ENCODE measurements at regions not wholly inside any gene's neighbourhood (a gene's known extent, or its start where the extent isn't known, plus 50 kb on each side); places are given as distances from the start of the nearest gene placed in this dataset.

DNA sequence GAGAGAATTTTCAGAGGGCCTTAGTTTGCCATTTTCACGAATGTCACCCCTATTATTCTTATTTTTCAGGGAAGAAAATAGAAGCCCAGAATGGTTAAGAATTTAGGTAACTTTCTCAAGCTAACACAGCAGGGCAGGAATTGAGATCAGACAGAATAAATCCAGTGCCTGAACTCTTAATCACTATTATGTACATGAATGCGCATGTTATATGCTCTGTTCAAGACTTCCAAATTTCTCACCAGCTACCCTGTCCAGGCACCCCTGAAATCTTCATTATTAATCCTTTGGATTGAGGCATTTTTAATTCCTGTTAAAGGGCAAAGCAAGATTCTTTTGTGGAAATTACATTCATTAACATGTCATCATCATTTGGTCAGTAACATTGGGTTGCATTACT lies 218.4 kb downstream of the ACTR3 start:
- H3K4me3 ChIP-seq (ENCODE audit: low read depth, low read length): no peak overlapping the region
- H3K4me1 ChIP-seq (ENCODE audit: control insufficient read depth, insufficient read depth, low read length): peaks cover 13% of the 10 kb centered on the region
- H3K9ac ChIP-seq (ENCODE audit: low read depth, low read length): no peak overlapping the region
- H3K27ac ChIP-seq (ENCODE audit: low read depth, low read length): peak overlapping the region; percentile 58
- H3K36me3 ChIP-seq (ENCODE audit: control insufficient read depth, insufficient read depth, low read length): no peaks in the 10 kb centered on the region
- H3K27me3 ChIP-seq (ENCODE audit: control insufficient read depth, insufficient read depth, low read length): no peaks in the 10 kb centered on the region
- peaks cover 23% of the 10 kb centered on the region; the same call in 1 of the 2 replicates for H3K9me3 ChIP-seq (ENCODE audit: control insufficient read depth, insufficient read depth, low read length)

DNA sequence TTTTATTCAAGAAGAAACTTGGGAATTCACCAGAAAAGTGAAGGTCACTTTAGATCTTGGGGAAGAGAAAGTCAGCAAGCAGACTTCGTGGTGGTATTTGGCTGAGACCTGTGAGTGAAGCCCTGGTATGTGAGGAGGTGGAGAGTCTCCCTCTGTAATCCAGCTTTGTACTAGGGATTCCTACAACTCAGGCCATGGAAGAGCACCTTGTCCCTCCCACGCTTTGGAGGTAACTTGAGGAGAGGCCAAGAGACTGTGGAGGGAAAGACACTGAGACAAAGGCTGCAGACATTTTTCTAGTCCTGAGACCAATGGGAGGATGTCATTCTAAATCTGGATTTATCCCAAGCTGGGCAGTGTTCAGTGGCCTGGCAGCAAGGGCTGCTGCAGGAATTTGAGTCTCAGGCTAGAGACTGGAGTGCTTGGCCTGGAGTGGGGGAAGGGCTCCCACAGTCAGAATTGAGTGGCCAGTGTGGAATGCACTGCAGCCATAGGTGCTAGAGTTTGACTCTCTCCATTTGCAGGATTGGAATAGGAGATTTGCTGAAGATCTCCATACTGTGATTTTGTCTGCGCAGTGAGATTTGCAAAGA lies 219.0 kb downstream of the ACTR3 start:
- Histone ChIP-seq H3K36me3 (ENCODE audit: control insufficient read depth, insufficient read depth, low read length) (no peaks in the 10 kb centered on the region), H3K9ac (ENCODE audit: low read depth, low read length) (no peak overlapping the region), H3K27me3 (ENCODE audit: control insufficient read depth, insufficient read depth, low read length) (no peaks in the 10 kb centered on the region), H3K27ac (ENCODE audit: low read depth, low read length) (peak overlapping the region; percentile 58), H3K4me1 (ENCODE audit: control insufficient read depth, insufficient read depth, low read length) (peaks cover 13% of the 10 kb centered on the region), H3K4me3 (ENCODE audit: low read depth, low read length) (no peak overlapping the region), H3K9me3 (ENCODE audit: control insufficient read depth, insufficient read depth, low read length) (peaks cover 18% of the 10 kb centered on the region; the same call in 1 of the 2 replicates)

GRCh38 chr2:114111329-114111728 lies 221.4 kb downstream of the ACTR3 start:
- Histone ChIP-seq H3K4me1 (ENCODE audit: control insufficient read depth, insufficient read depth, low read length) (peaks cover 13% of the 10 kb centered on the region), H3K9me3 (ENCODE audit: control insufficient read depth, insufficient read depth, low read length) (peaks cover 7% of the 10 kb centered on the region; the same call in 1 of the 2 replicates), H3K27ac (ENCODE audit: low read depth, low read length) (no peak overlapping the region), H3K27me3 (ENCODE audit: control insufficient read depth, insufficient read depth, low read length) (no peaks in the 10 kb centered on the region), H3K4me3 (ENCODE audit: low read depth, low read length) (no peak overlapping the region), H3K9ac (ENCODE audit: low read depth, low read length) (no peak overlapping the region), H3K36me3 (ENCODE audit: control insufficient read depth, insufficient read depth, low read length) (no peaks in the 10 kb centered on the region)

GRCh38 chr2:114113518-114113917 lies 223.6 kb downstream of the ACTR3 start:
- H3K9ac ChIP-seq (ENCODE audit: low read depth, low read length): no peak overlapping the region
- no peak overlapping the region for H3K27ac ChIP-seq (ENCODE audit: low read depth, low read length)
- H3K4me3 ChIP-seq (ENCODE audit: low read depth, low read length): no peak overlapping the region
- no peaks in the 10 kb centered on the region for H3K36me3 ChIP-seq (ENCODE audit: control insufficient read depth, insufficient read depth, low read length)
- H3K4me1 ChIP-seq (ENCODE audit: control insufficient read depth, insufficient read depth, low read length): peaks cover 8% of the 10 kb centered on the region
- H3K27me3 ChIP-seq (ENCODE audit: control insufficient read depth, insufficient read depth, low read length): no peaks in the 10 kb centered on the region
- no peaks in the 10 kb centered on the region for H3K9me3 ChIP-seq (ENCODE audit: control insufficient read depth, insufficient read depth, low read length)

DNA sequence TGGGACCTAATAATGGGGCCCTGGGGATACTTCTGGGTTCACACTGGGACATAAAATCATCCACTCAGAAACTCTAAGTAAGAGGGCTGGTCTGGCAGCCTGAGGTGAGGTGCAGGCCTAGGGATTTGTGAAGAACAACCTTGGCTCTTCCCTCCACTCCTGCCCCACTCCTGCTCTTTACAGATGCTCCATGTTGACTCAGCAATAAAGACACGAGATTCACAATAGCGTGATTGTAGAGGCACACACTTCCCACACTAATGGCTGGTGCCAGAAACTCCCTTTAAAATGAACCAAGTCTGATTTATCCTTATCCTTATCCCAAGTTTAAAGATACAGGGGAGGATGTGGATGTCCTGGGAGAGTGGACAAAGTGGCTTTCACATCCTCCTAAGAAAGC lies 228.2 kb downstream of the ACTR3 start:
- peaks cover 5% of the 10 kb centered on the region for H3K4me1 ChIP-seq (ENCODE audit: control insufficient read depth, insufficient read depth, low read length)

DNA sequence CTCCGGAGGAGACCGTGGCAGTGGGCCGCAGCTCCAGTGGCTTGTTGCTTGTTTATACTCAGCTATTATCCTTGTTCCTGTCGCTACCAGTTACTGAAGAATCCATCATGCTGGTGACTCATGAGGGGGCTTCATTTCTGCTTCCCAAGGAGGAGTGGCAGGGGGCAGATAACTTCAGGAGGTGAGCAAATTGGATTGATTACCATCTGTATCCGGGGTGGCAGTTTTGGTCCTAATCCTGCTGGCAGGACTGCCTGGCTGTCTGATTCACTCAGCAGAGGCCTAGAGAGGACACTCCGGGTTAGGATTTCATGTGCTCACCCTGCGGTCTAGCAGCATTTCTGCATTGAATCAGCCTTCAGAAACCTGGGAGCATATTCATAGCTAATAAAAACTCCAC lies 230.0 kb downstream of the ACTR3 start:
- no peak overlapping the region for H3K27ac ChIP-seq (ENCODE audit: low read depth, low read length)
- no peak overlapping the region for H3K9ac ChIP-seq (ENCODE audit: low read depth, low read length)
- H3K4me1 ChIP-seq (ENCODE audit: control insufficient read depth, insufficient read depth, low read length): peaks cover 11% of the 10 kb centered on the region
- no peak overlapping the region for H3K4me3 ChIP-seq (ENCODE audit: low read depth, low read length)
- no peaks in the 10 kb centered on the region for H3K27me3 ChIP-seq (ENCODE audit: control insufficient read depth, insufficient read depth, low read length)
- no peaks in the 10 kb centered on the region for H3K36me3 ChIP-seq (ENCODE audit: control insufficient read depth, insufficient read depth, low read length)
- no peaks in the 10 kb centered on the region for H3K9me3 ChIP-seq (ENCODE audit: control insufficient read depth, insufficient read depth, low read length)

More for the DNA sequence above, 228.2 kb downstream of the ACTR3 start:
- Histone ChIP-seq H3K4me3 (ENCODE audit: low read depth, low read length) (no peak overlapping the region), H3K27me3 (ENCODE audit: control insufficient read depth, insufficient read depth, low read length) (no peaks in the 10 kb centered on the region), H3K9me3 (ENCODE audit: control insufficient read depth, insufficient read depth, low read length) (no peaks in the 10 kb centered on the region), H3K27ac (ENCODE audit: low read depth, low read length) (no peak overlapping the region), H3K36me3 (ENCODE audit: control insufficient read depth, insufficient read depth, low read length) (no peaks in the 10 kb centered on the region), H3K9ac (ENCODE audit: low read depth, low read length) (no peak overlapping the region)

- no peak overlapping the region for H3K4me3 ChIP-seq (ENCODE audit: low read depth, low read length)
- no peaks in the 10 kb centered on the region for H3K9me3 ChIP-seq (ENCODE audit: control insufficient read depth, insufficient read depth, low read length)
- no peak overlapping the region for H3K9ac ChIP-seq (ENCODE audit: low read depth, low read length)
- no peak overlapping the region for H3K27ac ChIP-seq (ENCODE audit: low read depth, low read length)
- peaks cover 11% of the 10 kb centered on the region for H3K4me1 ChIP-seq (ENCODE audit: control insufficient read depth, insufficient read depth, low read length)
- no peaks in the 10 kb centered on the region for H3K36me3 ChIP-seq (ENCODE audit: control insufficient read depth, insufficient read depth, low read length)
- no peaks in the 10 kb centered on the region for H3K27me3 ChIP-seq (ENCODE audit: control insufficient read depth, insufficient read depth, low read length)
Observed at GRCh38 chr2:114122930-114123329, 233.0 kb downstream of the ACTR3 start.

- Histone ChIP-seq H3K4me3 (ENCODE audit: low read depth, low read length) (no peak overlapping the region), H3K36me3 (ENCODE audit: control insufficient read depth, insufficient read depth, low read length) (no peaks in the 10 kb centered on the region), H3K9ac (ENCODE audit: low read depth, low read length) (no peak overlapping the region), H3K27ac (ENCODE audit: low read depth, low read length) (no peak overlapping the region), H3K27me3 (ENCODE audit: control insufficient read depth, insufficient read depth, low read length) (no peaks in the 10 kb centered on the region), H3K4me1 (ENCODE audit: control insufficient read depth, insufficient read depth, low read length) (peaks cover 11% of the 10 kb centered on the region), H3K9me3 (ENCODE audit: control insufficient read depth, insufficient read depth, low read length) (no peaks in the 10 kb centered on the region)
Observed at GRCh38 chr2:114123925-114124324, 234.0 kb downstream of the ACTR3 start.

GRCh38 chr2:114127372-114127771 lies 237.5 kb downstream of the ACTR3 start:
- no peak overlapping the region for H3K4me3 ChIP-seq (ENCODE audit: low read depth, low read length)
- H3K4me1 ChIP-seq (ENCODE audit: control insufficient read depth, insufficient read depth, low read length): peaks cover 6% of the 10 kb centered on the region; the same call in 1 of the 2 replicates
- no peaks in the 10 kb centered on the region for H3K27me3 ChIP-seq (ENCODE audit: control insufficient read depth, insufficient read depth, low read length)
- H3K9me3 ChIP-seq (ENCODE audit: control insufficient read depth, insufficient read depth, low read length): no peaks in the 10 kb centered on the region
- no peak overlapping the region for H3K9ac ChIP-seq (ENCODE audit: low read depth, low read length)
- no peak overlapping the region for H3K27ac ChIP-seq (ENCODE audit: low read depth, low read length)
- no peaks in the 10 kb centered on the region for H3K36me3 ChIP-seq (ENCODE audit: control insufficient read depth, insufficient read depth, low read length)

DNA sequence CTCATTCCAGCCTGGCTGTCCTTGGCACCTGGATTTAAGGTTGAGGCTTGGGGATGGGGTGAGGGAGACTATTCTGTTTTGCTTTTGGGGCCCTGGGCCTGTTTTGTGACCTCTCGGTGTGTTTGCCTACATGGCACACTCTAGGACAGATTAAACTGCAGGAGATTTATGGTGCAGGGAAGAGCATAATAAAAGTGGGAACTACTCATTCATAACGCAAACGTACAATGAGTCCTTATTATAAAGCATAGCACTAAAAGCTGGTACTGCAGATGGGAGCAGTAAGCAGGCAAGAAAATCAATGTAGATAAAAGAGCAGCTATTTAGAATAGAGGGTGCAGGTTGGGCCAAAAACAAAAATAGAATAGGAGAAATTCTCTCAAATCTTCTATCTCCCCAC lies 238.4 kb downstream of the ACTR3 start:
- no peaks in the 10 kb centered on the region for H3K9me3 ChIP-seq (ENCODE audit: control insufficient read depth, insufficient read depth, low read length)
- no peak overlapping the region for H3K27ac ChIP-seq (ENCODE audit: low read depth, low read length)
- H3K4me1 ChIP-seq (ENCODE audit: control insufficient read depth, insufficient read depth, low read length): 0 out of 2 replicates have a peak, but pooled peaks cover 6% of the 10 kb centered on the region
- H3K9ac ChIP-seq (ENCODE audit: low read depth, low read length): no peak overlapping the region
- no peaks in the 10 kb centered on the region for H3K27me3 ChIP-seq (ENCODE audit: control insufficient read depth, insufficient read depth, low read length)
- no peak overlapping the region for H3K4me3 ChIP-seq (ENCODE audit: low read depth, low read length)
- no peaks in the 10 kb centered on the region for H3K36me3 ChIP-seq (ENCODE audit: control insufficient read depth, insufficient read depth, low read length)

DNA sequence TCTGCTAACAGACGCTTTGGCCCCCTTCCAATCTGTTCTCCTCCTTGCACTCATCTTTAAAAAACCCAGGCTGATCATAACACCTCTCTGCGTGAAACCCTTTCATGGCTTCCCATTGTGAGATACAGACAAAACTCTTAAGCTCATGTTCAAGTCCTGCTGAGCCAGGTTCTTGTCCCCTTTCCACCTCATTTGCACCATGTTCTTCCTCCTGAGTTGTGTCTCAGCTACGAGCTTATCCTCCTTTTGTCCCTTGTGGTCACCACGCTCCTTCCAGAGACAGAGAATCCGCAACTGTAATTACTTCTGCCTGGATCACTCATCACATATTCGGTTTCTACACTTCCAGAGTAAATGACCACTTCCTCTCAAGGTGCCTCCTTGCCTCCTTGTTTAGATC lies 238.8 kb downstream of the ACTR3 start:
- Histone ChIP-seq H3K4me1 (ENCODE audit: control insufficient read depth, insufficient read depth, low read length) (0 out of 2 replicates have a peak, but pooled peaks cover 4% of the 10 kb centered on the region), H3K27ac (ENCODE audit: low read depth, low read length) (no peak overlapping the region), H3K27me3 (ENCODE audit: control insufficient read depth, insufficient read depth, low read length) (no peaks in the 10 kb centered on the region), H3K9me3 (ENCODE audit: control insufficient read depth, insufficient read depth, low read length) (no peaks in the 10 kb centered on the region), H3K9ac (ENCODE audit: low read depth, low read length) (no peak overlapping the region), H3K4me3 (ENCODE audit: low read depth, low read length) (no peak overlapping the region), H3K36me3 (ENCODE audit: control insufficient read depth, insufficient read depth, low read length) (no peaks in the 10 kb centered on the region)
